GM12891 (cell line): ENCODE measurements at regions not wholly inside any gene's neighbourhood (a gene's known extent, or its start where the extent isn't known, plus 50 kb on each side); places are given as distances from the start of the nearest gene placed in this dataset.

Source experiments
- POLR2A ChIP-seq: IDR thresholded peaks from 2 replicates; pipeline ENCODE4 v1.6.1; 2011; ENCODE audit warnings: low read depth, low read length, control low read depth
- POLR2AphosphoS5 ChIP-seq: IDR thresholded peaks from 2 replicates; pipeline ENCODE4 v1.6.1; 2011; ENCODE audit warnings: low read depth, low read length, control low read depth

- TF ChIP-seq POLR2A: no peak
- TF ChIP-seq POLR2AphosphoS5: no peak
Measured at GRCh38 chr7:17084166-17084475, 202.3 kb upstream of the AGR3 start.
